Testis (tissue), 2 donors: ENCODE measurements at regions not wholly inside any gene's neighbourhood (a gene's known extent, or its start where the extent isn't known, plus 50 kb on each side); places are given as distances from the start of the nearest gene placed in this dataset.

ENCODE experiments used
- POLR2A ChIP-seq: fragments of 450-650 bp; IDR thresholded peaks from one replicate; pipeline ENCODE4 v1.6.1; 2017; ENCODE audit warnings: antibody characterized with exemption, mild to moderate bottlenecking, moderate library complexity
- TF ChIP-seq, protein P1 (sequence below), 3 experiments: fragments of 450-650 bp in 2 of 3; fragments of 200-600 bp in 1 of 3; sonication (generic) in 1 of 3; IDR thresholded peaks; one replicate each; pipeline ENCODE4 v1.5.1; 2016 to 2019; ENCODE audit warnings: antibody characterized with exemption in 3 of 3, mild to moderate bottlenecking in 2 of 3, moderate library complexity in 1 of 3

DNA sequence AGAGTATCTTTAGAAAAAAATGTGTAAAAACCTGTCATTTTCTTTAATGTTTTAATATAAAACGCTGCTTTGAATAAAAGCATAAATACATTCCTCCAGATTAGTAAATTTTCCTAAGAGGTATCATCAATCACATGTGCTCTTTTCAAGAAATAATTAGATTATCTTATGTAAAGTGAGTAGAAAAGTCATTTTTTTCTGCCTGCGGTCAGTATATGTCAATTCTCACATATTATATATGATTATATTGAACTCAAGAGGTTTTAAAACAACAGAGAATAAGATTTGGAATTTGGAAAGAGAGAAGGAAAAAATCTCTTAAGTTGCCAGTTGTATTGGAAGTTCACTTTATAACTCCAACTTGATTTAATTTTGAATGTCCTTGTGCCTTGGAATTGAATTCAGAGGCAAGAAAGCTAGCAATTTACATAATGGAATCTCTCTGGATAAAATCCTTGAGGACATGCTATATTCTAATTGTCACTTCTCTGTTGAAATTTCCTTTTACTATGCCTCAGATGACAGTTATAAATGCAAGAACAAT lies 740.1 kb upstream of the SPRY2 start:
- TF ChIP-seq, protein P1, sequence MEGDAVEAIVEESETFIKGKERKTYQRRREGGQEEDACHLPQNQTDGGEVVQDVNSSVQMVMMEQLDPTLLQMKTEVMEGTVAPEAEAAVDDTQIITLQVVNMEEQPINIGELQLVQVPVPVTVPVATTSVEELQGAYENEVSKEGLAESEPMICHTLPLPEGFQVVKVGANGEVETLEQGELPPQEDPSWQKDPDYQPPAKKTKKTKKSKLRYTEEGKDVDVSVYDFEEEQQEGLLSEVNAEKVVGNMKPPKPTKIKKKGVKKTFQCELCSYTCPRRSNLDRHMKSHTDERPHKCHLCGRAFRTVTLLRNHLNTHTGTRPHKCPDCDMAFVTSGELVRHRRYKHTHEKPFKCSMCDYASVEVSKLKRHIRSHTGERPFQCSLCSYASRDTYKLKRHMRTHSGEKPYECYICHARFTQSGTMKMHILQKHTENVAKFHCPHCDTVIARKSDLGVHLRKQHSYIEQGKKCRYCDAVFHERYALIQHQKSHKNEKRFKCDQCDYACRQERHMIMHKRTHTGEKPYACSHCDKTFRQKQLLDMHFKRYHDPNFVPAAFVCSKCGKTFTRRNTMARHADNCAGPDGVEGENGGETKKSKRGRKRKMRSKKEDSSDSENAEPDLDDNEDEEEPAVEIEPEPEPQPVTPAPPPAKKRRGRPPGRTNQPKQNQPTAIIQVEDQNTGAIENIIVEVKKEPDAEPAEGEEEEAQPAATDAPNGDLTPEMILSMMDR (IDR thresholded peaks at IDR 0.05), result no peak
- TF ChIP-seq POLR2A, result no peak
